Activated T-helper 17 cell treated with anti-CD3 and anti-CD28 coated beads, Interleukin-2, amount 50 U/mL, for 72 hours (primary cell): ENCODE measurements at regions not wholly inside any gene's neighbourhood (a gene's known extent, or its start where the extent isn't known, plus 50 kb on each side); places are given as distances from the start of the nearest gene placed in this dataset.

Source experiments
- ATAC-seq: fragments of 150-1000 bp; cut with Tn5 transposase; replicated peaks from 2 replicates; pipeline ENCODE4 v1.10.0; 2021; ENCODE audit warnings: mild to moderate bottlenecking, moderate library complexity
- H3K27ac Mint-ChIP-seq: one replicate; pipeline ENCODE4 v1.8.0; 2022; ENCODE audit warnings: mixed read lengths
- H3K27me3 Mint-ChIP-seq: one replicate; pipeline ENCODE4 v1.8.0; 2022; ENCODE audit warnings: mixed read lengths
- H3K36me3 Mint-ChIP-seq: one replicate; pipeline ENCODE4 v1.8.0; 2022; ENCODE audit warnings: low read depth, mild to moderate bottlenecking, mixed read lengths
- H3K4me1 Mint-ChIP-seq: one replicate; pipeline ENCODE4 v1.8.0; 2022; ENCODE audit warnings: mixed read lengths
- H3K4me3 Mint-ChIP-seq: one replicate; pipeline ENCODE4 v1.8.0; 2022; ENCODE audit warnings: mild to moderate bottlenecking, mixed read lengths
- H3K9me3 Mint-ChIP-seq: one replicate; pipeline ENCODE4 v1.8.0; 2022; ENCODE audit warnings: mixed read lengths

DNA sequence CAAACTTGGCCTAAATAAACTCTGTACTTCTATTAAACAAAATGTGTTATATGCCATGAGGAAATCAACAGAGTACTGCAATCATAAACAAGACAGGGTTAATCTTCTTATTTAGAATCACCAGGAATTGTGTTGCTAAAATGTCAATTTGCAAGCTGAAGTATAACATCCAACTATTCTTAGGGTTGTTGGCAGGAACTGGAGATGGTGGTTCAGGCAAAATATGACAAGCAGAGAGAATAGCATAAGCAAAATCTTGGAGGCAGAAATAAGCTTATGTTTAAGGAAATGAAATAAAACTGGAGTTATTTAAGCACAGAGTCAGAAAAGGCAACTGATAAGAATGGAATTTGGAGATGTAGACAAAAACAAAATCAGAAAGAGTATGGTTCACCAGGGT, 463.8 kb upstream of the SLC8A1 start:
- no peaks in the 10 kb centered on the region for H3K36me3 Mint-ChIP-seq
- no peaks in the 10 kb centered on the region for H3K4me1 Mint-ChIP-seq
- H3K27me3 Mint-ChIP-seq: no peaks in the 10 kb centered on the region
- no peak for ATAC-seq
- H3K27ac Mint-ChIP-seq: no peak overlapping the region
- no peak overlapping the region for H3K4me3 Mint-ChIP-seq
- H3K9me3 Mint-ChIP-seq: peaks cover 10% of the 10 kb centered on the region

DNA sequence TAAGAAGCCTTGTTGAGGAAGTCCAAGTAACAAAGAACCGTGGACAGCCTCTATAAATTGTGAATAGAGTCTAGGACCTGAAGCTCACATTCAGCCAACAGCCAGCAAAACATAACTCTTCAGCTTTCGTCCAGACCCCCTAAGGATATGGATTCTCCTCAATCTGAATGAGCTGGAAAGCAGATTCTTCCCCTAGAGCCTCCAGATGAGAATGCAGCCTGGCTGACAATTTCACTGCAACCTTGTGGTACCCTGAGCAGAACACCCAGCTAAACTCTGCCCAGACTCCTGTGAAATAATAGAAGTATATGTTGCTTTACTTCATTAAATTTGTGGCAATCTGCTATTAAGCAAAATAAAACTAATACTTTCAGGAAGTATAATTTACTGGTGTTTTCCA, 483.5 kb upstream of the SLC8A1 start:
- no peak overlapping the region for H3K4me3 Mint-ChIP-seq
- no peak for ATAC-seq
- no peaks in the 10 kb centered on the region for H3K4me1 Mint-ChIP-seq
- no peaks in the 10 kb centered on the region for H3K27me3 Mint-ChIP-seq
- H3K9me3 Mint-ChIP-seq: peaks cover 10% of the 10 kb centered on the region
- H3K27ac Mint-ChIP-seq: no peak overlapping the region
- no peaks in the 10 kb centered on the region for H3K36me3 Mint-ChIP-seq

DNA sequence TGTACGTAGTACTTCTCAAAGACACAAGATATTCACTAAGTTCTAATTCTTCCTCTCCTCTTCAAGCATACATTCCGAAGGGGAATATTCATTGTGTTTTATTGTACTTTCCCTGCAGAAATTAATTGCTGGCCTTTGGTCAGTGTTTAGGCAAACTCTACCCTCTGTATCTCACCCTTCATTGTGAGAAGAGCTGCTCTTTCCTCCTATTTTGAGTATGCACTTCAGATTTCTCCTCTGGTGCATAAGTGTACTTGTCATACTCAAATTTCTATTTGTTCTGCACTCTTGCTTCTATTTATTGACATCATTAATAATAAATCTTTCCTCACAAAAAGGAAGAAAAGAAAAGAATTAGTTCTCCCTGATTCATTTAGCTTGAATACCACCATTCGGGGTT, 485.4 kb upstream of the SLC8A1 start:
- Mint-ChIP-seq H3K36me3 (no peaks in the 10 kb centered on the region), H3K27ac (no peak overlapping the region), H3K27me3 (no peaks in the 10 kb centered on the region), H3K4me1 (no peaks in the 10 kb centered on the region), H3K4me3 (no peak overlapping the region), H3K9me3 (peaks cover 11% of the 10 kb centered on the region)
- ATAC-seq: no peak

DNA sequence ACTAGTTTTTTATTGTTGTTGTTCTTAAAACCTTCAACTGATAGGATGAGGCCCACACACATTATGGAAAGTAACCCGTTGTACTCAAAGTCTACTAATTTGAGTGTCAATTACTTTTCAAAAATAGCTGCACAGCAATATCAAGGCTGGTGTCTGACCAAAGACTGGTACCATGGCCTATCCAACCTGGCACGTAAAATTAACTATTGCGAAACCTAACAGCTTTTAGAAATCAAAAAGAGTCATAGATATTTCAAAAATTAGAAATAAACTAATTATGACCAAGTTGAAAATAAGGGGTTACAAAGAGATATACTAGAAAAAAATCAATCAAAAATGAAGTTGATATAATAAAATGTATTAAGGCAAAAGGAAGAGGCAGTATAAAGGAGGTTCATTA, 501.5 kb upstream of the SLC8A1 start:
- Mint-ChIP-seq H3K36me3 (no peaks in the 10 kb centered on the region), H3K4me3 (no peak overlapping the region), H3K4me1 (no peaks in the 10 kb centered on the region), H3K9me3 (no peaks in the 10 kb centered on the region), H3K27me3 (no peaks in the 10 kb centered on the region), H3K27ac (no peak overlapping the region)
- ATAC-seq: no peak

DNA sequence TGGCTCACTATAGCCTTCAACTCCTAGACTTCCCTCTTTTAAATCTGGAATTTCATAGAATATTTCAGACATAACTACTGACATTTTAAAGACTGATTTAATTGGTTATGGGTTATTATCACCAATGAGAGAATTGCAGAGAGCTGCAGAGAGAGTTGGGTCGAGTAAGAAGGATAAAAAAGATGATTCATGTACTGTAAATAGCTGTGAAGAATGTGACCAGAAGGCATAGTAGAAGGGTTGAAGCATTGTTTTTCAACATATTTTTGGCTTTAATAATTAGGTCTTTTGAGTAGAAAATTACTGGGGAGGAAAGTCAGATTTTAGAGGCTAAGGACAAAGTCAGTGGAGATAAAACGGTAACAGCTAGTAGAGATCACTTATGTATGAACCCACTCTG, 503.2 kb upstream of the SLC8A1 start:
- no peaks in the 10 kb centered on the region for H3K4me1 Mint-ChIP-seq
- no peak for ATAC-seq
- no peak overlapping the region for H3K27ac Mint-ChIP-seq
- no peaks in the 10 kb centered on the region for H3K36me3 Mint-ChIP-seq
- no peak overlapping the region for H3K4me3 Mint-ChIP-seq
- no peaks in the 10 kb centered on the region for H3K9me3 Mint-ChIP-seq
- H3K27me3 Mint-ChIP-seq: no peaks in the 10 kb centered on the region

DNA sequence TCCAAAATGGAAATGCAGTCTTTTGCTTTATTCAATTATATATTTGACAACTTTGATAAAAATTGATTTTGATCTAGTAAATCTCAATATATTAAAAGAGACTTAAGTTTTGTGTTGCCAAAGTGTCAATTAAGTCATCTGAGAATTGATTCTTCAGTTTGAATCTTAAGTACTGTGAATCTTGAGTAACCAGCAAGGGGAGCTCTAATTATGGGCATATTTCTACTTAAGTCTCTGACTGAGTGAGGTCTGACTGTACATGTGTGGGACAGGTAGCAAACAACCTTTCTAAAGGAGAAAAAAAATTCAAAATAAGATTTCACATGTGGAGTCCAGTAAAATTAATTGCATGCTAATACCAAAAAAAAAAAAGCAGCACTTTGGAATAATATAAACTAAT, 503.7 kb upstream of the SLC8A1 start:
- no peaks in the 10 kb centered on the region for H3K36me3 Mint-ChIP-seq
- H3K9me3 Mint-ChIP-seq: no peaks in the 10 kb centered on the region
- no peaks in the 10 kb centered on the region for H3K4me1 Mint-ChIP-seq
- no peaks in the 10 kb centered on the region for H3K27me3 Mint-ChIP-seq
- ATAC-seq: no peak
- H3K4me3 Mint-ChIP-seq: no peak overlapping the region
- no peak overlapping the region for H3K27ac Mint-ChIP-seq

DNA sequence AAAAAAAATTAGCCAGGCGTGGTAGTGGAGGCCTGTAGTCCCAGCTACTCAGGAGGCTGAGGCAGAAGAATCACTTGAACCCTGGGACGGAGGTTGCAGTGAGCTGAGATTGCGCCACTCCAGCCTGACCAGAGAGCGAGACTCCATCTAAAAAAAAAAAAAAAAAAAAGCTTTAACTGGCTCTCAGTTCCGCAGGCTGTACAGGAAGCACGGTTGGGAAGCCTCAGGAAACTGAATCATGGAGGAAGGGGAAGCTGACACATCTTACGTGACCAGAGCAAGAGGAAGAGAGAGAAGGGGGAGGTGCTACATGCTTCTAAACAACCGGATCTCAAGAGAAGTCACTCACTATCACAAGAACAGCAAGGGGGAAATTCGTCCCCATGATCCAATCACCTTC, 505.6 kb upstream of the SLC8A1 start:
- H3K36me3 Mint-ChIP-seq: no peaks in the 10 kb centered on the region
- H3K4me1 Mint-ChIP-seq: no peaks in the 10 kb centered on the region
- H3K4me3 Mint-ChIP-seq: no peak overlapping the region

DNA sequence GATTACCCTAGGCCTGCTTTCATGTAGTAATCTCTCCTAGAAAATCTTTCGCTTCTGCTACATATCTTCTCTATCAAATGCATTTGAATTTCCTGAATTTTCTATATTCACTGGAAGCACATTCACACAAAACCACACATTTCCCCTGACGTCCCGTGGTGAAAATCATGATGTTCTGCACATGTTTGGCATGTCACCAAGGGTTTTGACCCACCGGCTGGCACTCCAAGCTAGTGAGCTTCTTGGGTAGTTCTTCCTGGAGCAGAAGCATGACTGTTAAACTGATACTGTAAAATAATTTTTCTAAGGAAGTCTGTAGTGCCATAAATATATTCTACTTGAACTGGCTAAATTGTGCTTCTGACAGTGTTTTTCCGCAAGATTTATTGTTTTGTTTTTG, 510.1 kb upstream of the SLC8A1 start:
- Mint-ChIP-seq H3K4me1 (no peaks in the 10 kb centered on the region), H3K4me3 (no peak overlapping the region), H3K9me3 (peaks cover 16% of the 10 kb centered on the region), H3K27me3 (no peaks in the 10 kb centered on the region), H3K27ac (no peak overlapping the region), H3K36me3 (no peaks in the 10 kb centered on the region)
- ATAC-seq: no peak

More for the DNA sequence above, 505.6 kb upstream of the SLC8A1 start:
- Mint-ChIP-seq H3K27ac (no peak overlapping the region), H3K27me3 (no peaks in the 10 kb centered on the region), H3K9me3 (peaks cover 5% of the 10 kb centered on the region)
- no peak for ATAC-seq

DNA sequence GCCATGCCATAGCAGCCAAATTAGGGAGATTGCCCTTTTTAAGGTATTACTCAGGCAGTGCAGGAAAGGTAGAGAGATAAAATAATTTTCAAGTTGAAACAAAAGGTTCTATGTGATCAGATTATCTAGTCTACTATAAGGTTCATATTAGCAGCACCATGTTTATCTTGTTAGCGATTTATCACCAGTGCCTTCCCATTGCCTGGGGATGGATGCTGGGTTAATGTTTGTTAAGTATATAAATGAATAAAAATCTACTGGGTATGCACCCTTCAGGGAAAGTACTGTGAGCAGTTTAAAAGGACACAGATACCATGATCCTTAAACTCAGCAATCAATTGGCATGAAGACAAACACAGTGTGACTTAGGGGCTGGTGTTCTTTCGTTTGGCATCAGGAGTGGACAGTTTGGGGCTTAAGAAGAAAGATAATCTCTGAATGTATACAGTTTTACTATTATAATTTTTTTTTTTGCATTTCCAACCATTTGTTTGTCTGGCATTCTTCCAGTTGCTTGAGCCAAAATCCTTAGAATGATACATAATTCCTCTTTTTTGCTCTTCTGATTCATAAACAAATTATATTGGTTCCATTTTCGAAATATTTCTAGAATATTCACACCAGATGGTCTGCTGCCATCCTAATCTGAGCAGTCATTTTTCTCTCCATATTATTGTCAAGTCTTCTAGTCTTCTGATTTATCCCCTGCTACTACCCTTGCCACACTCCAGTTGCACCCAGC, 512.8 kb upstream of the SLC8A1 start:
- no peaks in the 10 kb centered on the region for H3K27me3 Mint-ChIP-seq
- peaks cover 20% of the 10 kb centered on the region for H3K9me3 Mint-ChIP-seq
- no peaks in the 10 kb centered on the region for H3K36me3 Mint-ChIP-seq
- H3K4me3 Mint-ChIP-seq: no peak overlapping the region
- H3K4me1 Mint-ChIP-seq: no peaks in the 10 kb centered on the region
- no peak for ATAC-seq
- no peak overlapping the region for H3K27ac Mint-ChIP-seq

DNA sequence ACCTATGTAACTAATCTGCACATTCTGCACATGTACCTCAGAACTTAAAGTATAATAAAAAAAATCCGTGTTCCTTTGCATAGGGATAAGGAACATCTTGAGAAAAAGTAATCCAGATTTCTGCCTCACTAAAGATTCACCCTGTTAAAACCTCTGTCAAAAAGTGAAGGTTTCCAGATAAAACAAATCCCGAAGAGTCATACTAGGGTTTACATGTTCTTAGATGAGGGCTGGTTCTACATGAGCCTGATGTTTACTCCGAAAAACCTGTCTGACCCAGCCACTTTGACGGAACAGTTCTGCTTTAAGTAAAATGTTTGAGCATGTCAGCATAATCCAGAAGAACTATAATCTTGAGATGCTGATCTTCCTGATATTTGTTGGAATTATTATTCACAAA, 515.6 kb upstream of the SLC8A1 start:
- H3K4me3 Mint-ChIP-seq: no peak overlapping the region
- H3K9me3 Mint-ChIP-seq: peaks cover 19% of the 10 kb centered on the region
- no peaks in the 10 kb centered on the region for H3K4me1 Mint-ChIP-seq
- no peaks in the 10 kb centered on the region for H3K27me3 Mint-ChIP-seq
- ATAC-seq: no peak
- no peaks in the 10 kb centered on the region for H3K36me3 Mint-ChIP-seq
- no peak overlapping the region for H3K27ac Mint-ChIP-seq

DNA sequence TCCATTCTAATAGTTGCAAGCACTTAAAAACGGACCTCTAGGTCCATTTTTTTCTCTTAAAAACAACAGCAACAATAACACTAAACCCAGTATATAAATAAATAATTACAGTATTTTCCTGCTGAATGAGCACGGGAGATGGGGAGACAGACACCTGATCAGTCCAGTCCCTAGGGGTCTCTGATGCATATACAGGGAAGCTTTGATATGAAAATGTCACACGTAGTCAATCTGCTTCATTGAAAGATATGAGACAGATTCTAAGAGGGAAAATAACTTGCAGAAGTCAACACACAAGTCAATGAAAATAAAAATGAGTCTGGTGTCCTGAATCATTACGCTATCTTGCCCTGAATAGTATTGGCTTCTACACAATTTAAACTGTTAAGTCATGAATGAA, 523.3 kb upstream of the SLC8A1 start:
- Mint-ChIP-seq H3K36me3 (no peaks in the 10 kb centered on the region), H3K4me3 (no peak overlapping the region), H3K27ac (no peak overlapping the region), H3K27me3 (no peaks in the 10 kb centered on the region), H3K4me1 (no peaks in the 10 kb centered on the region), H3K9me3 (peaks cover 4% of the 10 kb centered on the region)
- ATAC-seq: no peak

DNA sequence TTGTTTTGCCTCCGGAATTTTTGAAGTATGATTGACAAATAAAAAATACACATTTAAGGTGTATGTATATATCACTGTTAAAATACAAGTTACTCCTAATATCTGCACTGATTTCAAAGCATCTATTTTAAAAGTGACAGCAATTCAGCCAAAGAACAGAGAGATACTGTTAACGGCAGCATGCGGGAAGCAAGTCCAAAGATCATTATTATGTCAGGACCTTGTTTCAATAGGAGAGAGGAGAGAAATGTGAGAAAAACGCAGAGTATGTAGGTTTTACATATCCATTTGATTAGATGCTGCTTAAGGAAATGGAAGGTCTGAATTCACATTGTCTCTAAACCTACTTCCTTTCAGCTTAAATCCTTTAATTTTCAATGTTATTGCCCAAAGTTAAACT, 545.5 kb upstream of the SLC8A1 start:
- H3K4me3 Mint-ChIP-seq: no peak overlapping the region
- H3K36me3 Mint-ChIP-seq: no peaks in the 10 kb centered on the region
- H3K27ac Mint-ChIP-seq: no peak overlapping the region
- ATAC-seq: no peak
- no peaks in the 10 kb centered on the region for H3K4me1 Mint-ChIP-seq
- H3K9me3 Mint-ChIP-seq: peaks cover 15% of the 10 kb centered on the region
- H3K27me3 Mint-ChIP-seq: no peaks in the 10 kb centered on the region

DNA sequence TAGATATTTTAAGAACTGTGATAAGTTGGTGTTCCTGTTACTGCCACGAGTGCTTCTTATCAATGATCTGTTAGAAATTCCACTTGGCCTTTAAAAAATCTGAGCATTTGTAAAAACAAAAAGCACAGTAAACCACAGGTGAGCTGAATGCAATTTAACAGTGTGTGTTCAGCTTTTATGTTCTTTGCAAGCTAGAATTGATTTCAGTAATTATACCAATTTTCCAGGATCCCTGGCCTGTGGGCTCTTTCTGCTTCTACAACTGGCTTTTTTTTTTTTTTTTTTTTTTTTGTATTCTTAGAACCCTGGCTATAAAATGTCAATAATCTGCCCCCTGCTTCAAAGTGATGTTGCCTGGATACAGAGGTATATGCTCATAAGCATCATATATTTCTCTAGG, 548.5 kb upstream of the SLC8A1 start:
- no peak overlapping the region for H3K27ac Mint-ChIP-seq
- H3K4me1 Mint-ChIP-seq: no peaks in the 10 kb centered on the region
- ATAC-seq: no peak
- no peaks in the 10 kb centered on the region for H3K27me3 Mint-ChIP-seq
- peaks cover 14% of the 10 kb centered on the region for H3K9me3 Mint-ChIP-seq
- H3K36me3 Mint-ChIP-seq: no peaks in the 10 kb centered on the region
- no peak overlapping the region for H3K4me3 Mint-ChIP-seq

DNA sequence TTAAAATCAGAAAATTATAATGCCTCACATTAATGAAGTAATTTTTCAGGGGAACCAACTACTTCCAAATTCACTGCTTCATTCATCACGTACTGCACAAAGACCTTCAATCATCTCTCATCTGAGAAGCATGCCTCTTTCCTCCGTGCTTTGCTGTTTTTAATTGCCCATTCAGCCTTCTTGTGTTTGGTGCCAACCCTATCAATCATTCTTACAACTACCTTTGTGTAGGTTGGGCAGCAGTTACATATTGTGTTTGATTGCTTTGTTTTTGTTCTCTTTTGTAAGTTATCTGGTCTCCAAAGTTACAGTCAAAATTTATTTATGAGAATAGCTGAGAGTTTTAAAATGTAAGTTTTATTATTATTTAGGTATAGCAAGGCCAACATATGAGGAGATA, 549.0 kb upstream of the SLC8A1 start:
- Mint-ChIP-seq H3K4me3 (no peak overlapping the region), H3K27me3 (no peaks in the 10 kb centered on the region), H3K36me3 (no peaks in the 10 kb centered on the region), H3K4me1 (no peaks in the 10 kb centered on the region), H3K27ac (no peak overlapping the region), H3K9me3 (peaks cover 9% of the 10 kb centered on the region)
- no peak for ATAC-seq

DNA sequence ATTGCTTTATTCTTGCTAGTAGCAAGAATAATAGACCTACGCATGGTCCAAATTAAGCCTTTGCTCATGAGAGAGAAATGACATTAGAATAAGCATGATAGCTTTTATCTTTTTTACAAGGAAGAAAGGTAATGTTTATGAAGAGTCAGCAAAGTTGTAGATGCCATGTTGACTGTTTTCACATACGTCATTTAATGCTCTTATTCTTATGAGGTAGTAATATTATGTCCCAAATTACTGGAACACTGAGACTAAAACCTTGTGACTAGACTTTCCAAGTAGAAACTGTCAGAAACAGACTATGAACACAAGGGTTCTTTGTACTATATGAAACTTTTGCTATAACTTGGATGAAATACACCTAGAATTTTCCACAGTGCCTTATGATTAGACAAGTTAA, 552.8 kb upstream of the SLC8A1 start:
- Mint-ChIP-seq H3K36me3 (no peaks in the 10 kb centered on the region), H3K9me3 (no peaks in the 10 kb centered on the region), H3K4me3 (no peak overlapping the region), H3K27ac (no peak overlapping the region), H3K27me3 (no peaks in the 10 kb centered on the region), H3K4me1 (no peaks in the 10 kb centered on the region)
- no peak for ATAC-seq

DNA sequence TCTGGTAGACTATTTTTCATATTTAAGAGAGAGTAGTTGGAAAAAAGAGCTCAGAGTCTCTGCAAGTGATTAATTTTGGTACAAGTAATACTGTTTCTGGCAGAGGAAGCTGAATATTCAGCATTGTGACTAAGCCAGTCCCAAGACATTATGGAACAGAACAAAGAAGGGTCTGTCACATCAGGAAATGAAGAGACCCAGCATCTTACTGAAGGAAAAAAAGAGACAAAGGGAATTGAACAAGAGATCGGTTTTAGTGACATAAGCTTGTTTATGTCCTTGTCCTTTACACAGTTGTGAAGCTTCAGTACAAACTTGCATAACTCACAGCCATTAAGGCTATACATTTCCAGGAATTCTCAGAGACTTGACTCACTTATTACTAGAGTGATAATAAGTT, 568.5 kb upstream of the SLC8A1 start:
- Mint-ChIP-seq H3K9me3 (peaks cover 16% of the 10 kb centered on the region), H3K27me3 (no peaks in the 10 kb centered on the region), H3K4me1 (no peaks in the 10 kb centered on the region), H3K27ac (no peak overlapping the region), H3K4me3 (no peak overlapping the region), H3K36me3 (no peaks in the 10 kb centered on the region)
- ATAC-seq: no peak
